ENCODE measurements at regions not wholly inside any gene's neighbourhood (a gene's known extent, or its start where the extent isn't known, plus 50 kb on each side); places are given as distances from the start of the nearest gene placed in this dataset.

- no peak for DNase-seq
Observed at GRCh38 chr13:34654647-34655046, 287.4 kb upstream of the NBEA start.

DNA sequence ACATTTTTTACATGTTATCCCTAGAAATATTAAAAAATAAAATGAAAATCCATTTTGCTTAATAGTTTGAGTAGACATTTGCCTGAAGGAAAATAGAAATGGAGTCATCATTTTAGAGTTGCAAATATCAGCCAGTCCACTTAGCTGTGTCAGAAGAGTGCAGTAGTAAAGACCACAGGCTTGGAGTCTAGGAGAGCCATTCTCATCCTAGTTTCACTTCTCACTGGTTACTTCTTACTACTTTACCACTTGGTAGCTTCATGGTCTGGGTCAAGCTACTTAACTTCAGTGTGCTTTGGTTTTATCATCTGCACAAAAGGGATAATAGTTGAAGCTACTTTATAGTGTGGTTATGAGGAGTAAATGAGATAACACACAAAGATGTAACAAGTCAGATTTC, 286.5 kb upstream of the NBEA start:
- no peak for DNase-seq

DNA sequence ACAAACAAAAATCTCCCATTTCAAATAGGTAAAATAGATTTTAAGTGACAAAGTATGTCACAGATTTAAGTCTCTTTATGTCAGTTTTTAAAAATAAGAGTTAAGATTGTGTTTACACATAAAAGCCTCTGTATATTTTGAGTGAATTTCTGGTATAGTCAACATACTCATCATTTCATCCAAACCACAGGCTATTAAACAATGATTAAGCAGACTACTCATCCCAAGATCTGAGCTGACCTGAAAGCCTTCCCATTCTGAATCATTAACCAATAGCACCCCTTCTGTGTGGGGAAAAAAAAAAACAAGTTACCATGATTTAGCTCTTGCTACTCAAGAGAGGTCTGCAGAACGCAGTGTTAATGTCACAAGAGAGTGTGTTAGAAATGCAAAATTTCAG, 284.4 kb upstream of the NBEA start:
- DNase-seq = no peak

- no peak for DNase-seq
Observed at GRCh38 chr13:34667286-34668218, 274.5 kb upstream of the NBEA start.

DNA sequence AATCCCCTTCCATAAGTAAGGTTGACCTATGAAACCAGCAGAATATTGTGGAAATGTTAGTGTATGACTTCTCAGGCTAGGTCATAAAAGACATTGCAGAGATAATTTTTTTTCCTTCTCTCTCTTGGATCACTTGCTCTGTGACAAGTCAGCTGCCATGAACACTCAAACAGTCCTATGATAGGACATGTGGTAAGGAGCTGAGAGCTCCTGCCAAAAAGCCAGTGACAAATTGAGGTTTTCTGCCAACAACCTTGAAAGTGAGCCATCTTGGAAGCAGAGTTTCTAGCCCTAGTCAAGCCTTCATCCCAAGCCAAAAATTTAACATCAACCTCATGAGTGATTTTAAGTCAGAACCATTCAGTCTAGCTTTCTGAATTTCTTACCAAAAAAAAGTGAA, 270.9 kb upstream of the NBEA start:
- DNase-seq = no peak

DNA sequence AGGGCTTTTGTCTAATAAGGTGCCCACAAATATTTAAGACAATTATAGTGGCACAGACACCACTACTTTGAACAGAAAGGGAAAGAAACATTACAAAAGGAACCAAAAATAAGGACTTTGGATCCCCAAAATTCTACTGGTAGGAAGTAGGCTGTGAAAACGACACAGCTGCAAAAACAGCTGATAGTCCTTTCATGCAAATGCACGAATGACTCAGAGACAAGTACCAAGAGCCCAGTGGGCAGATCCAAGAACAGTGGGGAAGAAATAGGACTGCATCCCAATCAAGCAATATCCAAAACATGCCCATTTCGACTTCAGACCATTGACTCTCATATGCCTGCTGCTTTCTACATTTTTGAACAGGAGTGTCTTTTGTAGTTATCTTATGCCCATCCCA, 269.4 kb upstream of the NBEA start:
- DNase-seq = no peak

GRCh38 chr13:34675626-34676025, 266.4 kb upstream of the NBEA start:
- no peak for DNase-seq

DNA sequence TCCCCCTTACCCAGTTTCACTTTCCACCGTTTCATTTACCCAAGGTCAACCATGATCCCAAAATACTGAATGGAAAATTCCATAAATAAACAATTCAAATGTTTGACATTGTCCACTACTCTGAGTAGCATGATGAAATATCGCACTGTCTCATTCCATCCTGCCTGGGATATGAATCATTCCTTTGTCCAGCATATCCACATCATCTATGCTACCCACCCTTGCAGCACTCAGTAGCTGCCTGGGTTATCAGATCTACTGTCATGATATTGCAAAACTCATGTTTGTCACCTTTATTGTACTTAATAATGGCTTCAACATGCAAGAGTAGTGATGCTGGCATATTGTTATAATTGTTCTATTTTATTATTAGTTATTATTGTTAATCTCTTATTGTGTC, 263.9 kb upstream of the NBEA start:
- no peak for DNase-seq

DNA sequence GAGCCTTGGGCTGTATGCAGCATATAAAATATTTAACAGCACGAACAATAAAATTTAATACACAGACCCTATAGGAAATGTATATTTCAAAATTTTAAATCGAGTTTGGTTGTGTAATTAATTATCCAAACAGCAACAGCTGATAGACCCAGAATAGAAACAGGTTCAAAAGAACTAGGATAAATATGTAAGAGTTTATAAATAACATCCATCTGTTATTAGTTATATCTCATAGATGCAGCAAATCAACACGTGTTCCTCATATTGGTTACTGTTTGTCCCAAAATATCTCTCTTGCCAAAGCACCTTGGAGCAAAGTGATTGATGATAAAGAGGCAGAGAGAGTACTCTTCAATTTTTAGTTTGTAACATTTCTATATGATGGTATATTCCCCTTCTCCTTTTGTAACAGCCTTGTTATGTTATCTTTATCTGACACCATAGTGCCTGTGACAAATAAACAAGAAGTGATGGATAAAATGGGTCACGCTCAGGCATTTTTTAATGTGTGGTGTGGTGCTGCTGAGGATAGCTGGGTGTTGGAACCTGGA, 260.6 kb upstream of the NBEA start:
- no peak for DNase-seq

GRCh38 chr13:34695063-34695462, 247.0 kb upstream of the NBEA start:
- no peak for DNase-seq

DNA sequence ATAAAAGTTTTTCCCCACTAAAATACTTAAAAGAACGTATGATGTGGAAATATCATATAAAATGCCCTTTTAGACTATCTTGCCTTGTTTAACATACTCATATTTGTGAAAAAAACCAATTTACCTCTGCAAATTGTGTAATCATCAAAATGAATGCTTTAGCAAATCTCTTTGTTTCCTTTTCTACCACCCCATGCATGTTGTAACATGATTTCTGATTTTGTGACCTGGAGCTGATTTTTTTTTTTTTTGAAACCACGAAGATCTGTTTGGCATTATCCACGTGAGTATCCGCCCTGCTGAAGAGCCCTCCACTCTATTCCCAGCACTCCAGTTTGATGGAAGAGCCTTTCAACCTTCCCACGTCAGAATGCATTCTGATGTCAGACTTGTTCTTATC, 245.8 kb upstream of the NBEA start:
- no peak for DNase-seq

DNA sequence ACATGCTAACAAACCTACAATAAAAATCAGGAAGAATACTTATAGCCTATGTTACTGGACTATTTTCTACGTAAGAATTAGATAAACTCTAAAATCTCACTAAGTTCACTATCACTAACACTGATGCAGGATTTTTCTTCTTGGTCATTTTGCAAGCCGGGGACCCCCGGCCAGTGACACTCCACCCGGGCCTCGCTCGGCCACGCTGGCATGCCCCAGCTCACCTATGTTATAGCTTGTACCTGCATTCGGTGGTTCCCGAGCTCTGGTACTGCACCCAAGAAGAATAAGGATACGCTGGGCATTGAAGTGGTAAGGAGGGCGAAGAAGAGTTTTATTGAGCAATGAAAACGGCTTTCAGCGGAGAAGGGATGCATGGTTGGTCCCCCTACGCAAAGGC, 245.3 kb upstream of the NBEA start:
- DNase-seq = no peak

GRCh38 chr13:34698945-34699344, 243.1 kb upstream of the NBEA start:
- DNase-seq = no peak

GRCh38 chr13:34700155-34700554, 241.9 kb upstream of the NBEA start:
- no peak for DNase-seq

- DNase-seq = no peak
Observed at GRCh38 chr13:34701919-34702318, 240.2 kb upstream of the NBEA start.

DNA sequence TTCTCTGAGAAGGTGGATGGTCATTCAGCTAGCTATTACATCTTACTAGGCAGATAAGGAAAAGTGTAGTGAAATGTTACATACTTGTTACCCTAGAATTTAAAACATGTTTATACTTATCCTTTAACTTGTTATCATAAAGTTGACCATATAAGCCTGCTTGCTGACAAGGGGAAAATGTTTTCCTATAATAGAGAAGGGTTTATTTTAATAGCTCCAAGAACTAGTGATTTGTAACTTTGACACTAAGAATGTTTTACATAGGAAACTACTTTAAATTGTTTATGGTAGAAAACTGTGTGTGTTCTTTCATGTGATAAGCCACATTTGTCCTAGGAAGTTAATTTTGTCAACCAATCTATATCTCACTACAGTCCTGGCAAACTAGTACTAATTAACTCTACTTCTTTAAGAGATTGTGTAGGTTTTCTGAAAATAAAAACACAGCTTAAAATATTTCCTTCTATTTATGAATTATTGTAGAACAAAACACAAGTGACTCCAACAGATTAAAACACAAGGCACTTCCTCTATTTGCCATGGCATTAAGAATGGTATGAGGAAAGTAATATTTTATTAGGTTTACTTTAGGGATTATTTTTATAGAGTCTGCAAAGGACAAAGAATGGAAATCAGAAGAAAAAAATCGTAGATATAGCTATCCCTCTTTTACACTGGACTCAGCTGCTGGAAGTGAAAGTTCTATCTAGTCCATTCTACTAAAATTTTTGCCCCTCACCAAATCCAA, 233.3 kb upstream of the NBEA start:
- no peak for DNase-seq

DNA sequence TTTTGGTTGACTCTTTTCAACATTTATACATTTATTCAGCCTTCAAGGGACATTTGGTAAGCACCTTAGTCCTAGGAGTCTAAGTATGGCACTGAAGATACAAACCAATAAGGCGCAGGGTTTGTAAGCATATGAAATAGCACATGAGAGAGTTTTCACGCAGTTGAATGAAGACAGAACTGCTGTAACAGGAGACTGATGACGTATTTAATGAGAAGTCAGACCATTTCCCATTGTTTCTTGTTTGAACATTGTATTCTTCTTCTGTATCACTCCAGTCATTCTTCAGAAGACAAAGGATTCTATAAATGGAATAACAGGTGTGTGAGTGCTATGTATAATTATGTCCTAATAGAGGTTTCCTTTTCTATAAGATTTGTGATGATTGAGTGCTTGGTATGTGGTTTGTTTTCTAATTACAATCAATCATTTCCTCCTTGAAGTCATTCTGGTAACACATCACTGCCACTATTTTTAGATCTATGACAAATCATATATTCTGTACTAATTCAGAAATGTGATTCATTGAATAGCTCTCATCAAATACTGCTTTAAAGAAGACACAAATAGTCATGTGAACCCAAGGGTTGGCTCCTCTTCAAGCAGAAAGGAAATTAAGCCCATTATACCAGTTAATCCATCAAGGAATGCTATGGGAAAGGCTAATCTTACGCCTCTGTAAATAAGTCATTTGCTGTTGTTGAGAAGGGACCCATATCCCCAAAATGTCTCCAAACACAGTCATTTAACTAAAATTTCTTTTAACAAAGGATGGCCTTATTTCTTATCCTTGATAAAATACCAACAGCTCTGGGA, 222.8 kb upstream of the NBEA start:
- DNase-seq = no peak

- no peak for DNase-seq
Observed at GRCh38 chr13:34720618-34721017, 221.5 kb upstream of the NBEA start.

GRCh38 chr13:34721631-34722595, 220.2 kb upstream of the NBEA start:
- no peak for DNase-seq

DNA sequence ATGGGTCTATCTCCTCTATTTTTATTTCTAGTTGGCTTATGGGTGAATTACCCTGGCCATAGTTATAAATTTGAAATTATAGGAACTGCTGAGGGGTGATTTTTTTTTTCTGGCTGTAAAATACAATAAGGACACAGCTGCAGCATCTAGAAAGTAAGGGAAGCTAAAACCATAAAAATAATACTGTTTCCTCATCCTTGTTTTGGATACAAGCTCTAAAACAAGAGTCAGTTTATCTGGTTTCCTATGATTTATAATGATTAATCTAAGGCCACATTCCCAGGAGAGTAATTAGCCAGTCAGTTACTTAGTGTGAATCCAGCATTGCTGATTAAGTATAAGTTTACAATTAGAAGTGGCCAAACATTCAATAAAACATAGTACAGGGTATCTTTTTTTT, 219.1 kb upstream of the NBEA start:
- DNase-seq = no peak

DNA sequence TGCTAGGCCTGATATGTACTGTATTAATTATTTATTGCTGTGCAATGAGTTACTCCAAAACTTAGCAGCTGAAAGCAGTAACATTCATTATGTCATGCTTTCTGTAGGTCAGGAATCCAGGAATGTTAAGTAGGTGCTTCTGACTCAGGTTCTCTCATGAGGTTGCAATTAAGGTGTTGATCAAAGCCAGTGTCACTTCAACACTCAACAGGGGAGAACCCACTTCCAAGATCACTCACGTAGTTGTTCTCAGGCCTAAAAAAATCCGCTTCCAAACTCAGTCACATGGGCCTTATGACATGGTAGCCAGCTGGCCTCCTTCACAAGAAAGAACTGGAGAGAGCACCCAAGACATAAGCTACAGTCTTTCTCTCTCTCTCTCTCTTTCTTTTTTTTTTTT, 211.1 kb upstream of the NBEA start:
- DNase-seq = no peak

DNA sequence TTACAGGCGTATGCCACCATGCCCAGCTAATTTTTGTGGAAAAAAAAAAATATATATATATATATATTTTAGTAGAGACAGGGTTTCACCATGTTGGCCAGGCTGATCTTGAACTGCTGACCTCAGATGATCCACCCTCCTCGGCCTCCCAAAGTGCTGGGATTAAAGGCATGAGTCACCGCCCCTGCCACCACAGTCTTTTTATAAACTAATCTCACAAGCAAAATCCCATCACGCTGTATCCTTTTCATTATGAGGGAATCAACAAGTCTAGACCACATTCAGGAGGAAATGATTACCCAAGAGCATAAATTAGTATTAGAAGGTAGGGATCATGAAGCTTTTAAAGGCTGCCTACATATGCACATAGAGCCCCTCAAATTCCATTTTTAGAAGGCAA, 210.6 kb upstream of the NBEA start:
- no peak for DNase-seq

Data from activated CD4-positive, alpha-beta T cell treated with anti-CD3 and anti-CD28 coated beads for 4 hours (primary cell).